ENCODE measurements at regions not wholly inside any gene's neighbourhood (a gene's known extent, or its start where the extent isn't known, plus 50 kb on each side); places are given as distances from the start of the nearest gene placed in this dataset.

- TF ChIP-seq, protein P1, sequence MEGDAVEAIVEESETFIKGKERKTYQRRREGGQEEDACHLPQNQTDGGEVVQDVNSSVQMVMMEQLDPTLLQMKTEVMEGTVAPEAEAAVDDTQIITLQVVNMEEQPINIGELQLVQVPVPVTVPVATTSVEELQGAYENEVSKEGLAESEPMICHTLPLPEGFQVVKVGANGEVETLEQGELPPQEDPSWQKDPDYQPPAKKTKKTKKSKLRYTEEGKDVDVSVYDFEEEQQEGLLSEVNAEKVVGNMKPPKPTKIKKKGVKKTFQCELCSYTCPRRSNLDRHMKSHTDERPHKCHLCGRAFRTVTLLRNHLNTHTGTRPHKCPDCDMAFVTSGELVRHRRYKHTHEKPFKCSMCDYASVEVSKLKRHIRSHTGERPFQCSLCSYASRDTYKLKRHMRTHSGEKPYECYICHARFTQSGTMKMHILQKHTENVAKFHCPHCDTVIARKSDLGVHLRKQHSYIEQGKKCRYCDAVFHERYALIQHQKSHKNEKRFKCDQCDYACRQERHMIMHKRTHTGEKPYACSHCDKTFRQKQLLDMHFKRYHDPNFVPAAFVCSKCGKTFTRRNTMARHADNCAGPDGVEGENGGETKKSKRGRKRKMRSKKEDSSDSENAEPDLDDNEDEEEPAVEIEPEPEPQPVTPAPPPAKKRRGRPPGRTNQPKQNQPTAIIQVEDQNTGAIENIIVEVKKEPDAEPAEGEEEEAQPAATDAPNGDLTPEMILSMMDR (conservative IDR thresholded peaks at IDR 0.05 in 1 of 2, IDR thresholded peaks at IDR 0.05 in 1 of 2; ENCODE audit: extremely low read depth in 1 of 2, insufficient read depth in 1 of 2, low read depth in 1 of 2, low read length in 2 of 2) = no peak
- no peak for TF ChIP-seq EZH2 (IDR thresholded peaks at IDR 0.05; ENCODE audit: borderline replicate concordance, low read length)
Measured at GRCh38 chr11:27902981-27903624, 202.8 kb upstream of the BDNF start.
